GM23338 (cell line): ENCODE measurements at regions not wholly inside any gene's neighbourhood (a gene's known extent, or its start where the extent isn't known, plus 50 kb on each side); places are given as distances from the start of the nearest gene placed in this dataset.

ENCODE experiments used
- ATAC-seq: fragments of 200-7000 bp; cut with Tn5 transposase; 3 replicates; pipeline ENCODE4 v1.9.1; 2020
- DNase-seq: peaks from one replicate; pipeline ENCODE4 v3.0.0-alpha.2; 2015; ENCODE audit warnings: low spot score
- H2AFZ ChIP-seq: fragments of 200-600 bp; sonication (generic); 2 replicates; pipeline ENCODE4 v1.8.0; 2016; ENCODE audit warnings: antibody characterized with exemption, mild to moderate bottlenecking, moderate library complexity
- H3F3A ChIP-seq: fragments of 200-600 bp; sonication (generic); replicated peaks from 2 replicates; pipeline ENCODE4 v1.8.0; 2017; ENCODE audit warnings: antibody characterized with exemption, mixed run types, low read depth
- H3K27ac ChIP-seq: fragments of 200-600 bp; sonication (generic); 2 replicates; pipeline ENCODE4 v1.6.1; 2016; ENCODE audit warnings: low read depth
- H3K27me3 ChIP-seq: fragments of 200-600 bp; sonication (generic); 2 replicates; pipeline ENCODE4 v1.8.0; 2016; ENCODE audit warnings: mild to moderate bottlenecking, mixed run types, moderate library complexity; ENCODE audit not compliant: insufficient read depth
- H3K36me3 ChIP-seq: fragments of 200-600 bp; sonication (generic); 2 replicates; pipeline ENCODE4 v1.8.0; 2016; ENCODE audit warnings: mild to moderate bottlenecking; ENCODE audit not compliant: insufficient read depth
- H3K4me1 ChIP-seq: fragments of 200-600 bp; sonication (generic); 2 replicates; pipeline ENCODE4 v1.8.0; 2016; ENCODE audit warnings: mild to moderate bottlenecking, moderate library complexity; ENCODE audit not compliant: insufficient read depth
- H3K4me2 ChIP-seq: fragments of 200-600 bp; sonication (generic); 2 replicates; pipeline ENCODE4 v1.7.1; 2017; ENCODE audit warnings: mixed run types
- H3K4me3 ChIP-seq: fragments of 200-600 bp; sonication (generic); 2 replicates; pipeline ENCODE4 v1.6.1; 2016; ENCODE audit warnings: mixed run types
- H3K79me2 ChIP-seq: fragments of 200-600 bp; sonication (generic); replicated peaks from 2 replicates; pipeline ENCODE4 v1.8.0; 2017; ENCODE audit warnings: mild to moderate bottlenecking; ENCODE audit not compliant: insufficient read depth
- H3K9me2 ChIP-seq: fragments of 200-600 bp; sonication (generic); 2 replicates; pipeline ENCODE4 v1.8.0; 2017; ENCODE audit not compliant: insufficient read depth
- H4K20me1 ChIP-seq: fragments of 200-600 bp; sonication (generic); replicated peaks from 2 replicates; pipeline ENCODE4 v1.8.0; 2017; ENCODE audit warnings: mild to moderate bottlenecking; ENCODE audit not compliant: insufficient read depth
- H3K27ac Mint-ChIP-seq: 2 replicates; pipeline ENCODE4 v1.8.0; 2020; ENCODE audit warnings: inconsistent platforms, mild to moderate bottlenecking, moderate library complexity, mixed read lengths
- H3K27me3 Mint-ChIP-seq: 3 replicates; pipeline ENCODE4 v1.8.0; 2022; ENCODE audit warnings: low read depth, mild to moderate bottlenecking, moderate library complexity, mixed read lengths, inconsistent platforms; ENCODE audit not compliant: insufficient read depth, poor library complexity
- H3K36me3 Mint-ChIP-seq: 3 replicates; pipeline ENCODE4 v1.8.0; 2021; ENCODE audit warnings: low read depth, mild to moderate bottlenecking, inconsistent platforms, moderate library complexity, mixed read lengths
- H3K4me1 Mint-ChIP-seq: 3 replicates; pipeline ENCODE4 v1.8.0; 2020; ENCODE audit warnings: mild to moderate bottlenecking, inconsistent platforms, mixed read lengths
- H3K4me3 Mint-ChIP-seq: 3 replicates; pipeline ENCODE4 v1.8.0; 2021; ENCODE audit warnings: moderate library complexity, mild to moderate bottlenecking, inconsistent platforms, mixed read lengths
- H3K9me3 Mint-ChIP-seq: 3 replicates; pipeline ENCODE4 v1.8.0; 2020; ENCODE audit warnings: moderate library complexity, mild to moderate bottlenecking, inconsistent platforms, mixed read lengths
- CTCF ChIP-seq, 2 experiments: fragments of 200-600 bp in 1 of 2; sonication (generic) in 1 of 2; conservative IDR thresholded peaks; 2 replicates each; pipeline versions ENCODE4 v1.5.1 to v1.6.1; 2016 to 2017; ENCODE audit warnings: antibody characterized with exemption in 2 of 2, low read depth in 2 of 2, mild to moderate bottlenecking in 2 of 2, moderate library complexity in 1 of 2
- ETS1 ChIP-seq: IDR thresholded peaks from 2 replicates; pipeline ENCODE4 v1.6.1; 2016; ENCODE audit warnings: antibody characterized with exemption
- EZH2 ChIP-seq: fragments of 200-600 bp; sonication (generic); IDR thresholded peaks from one replicate; pipeline ENCODE4 v1.8.0; 2017; ENCODE audit warnings: antibody characterized with exemption, mild to moderate bottlenecking, low read depth; ENCODE audit not compliant: unreplicated experiment
- NANOG ChIP-seq: IDR thresholded peaks from 2 replicates; pipeline ENCODE4 v1.6.1; 2016; ENCODE audit warnings: antibody characterized with exemption, borderline replicate concordance
- POLR2AphosphoS5 ChIP-seq: IDR thresholded peaks from 2 replicates; pipeline ENCODE4 v1.6.1; 2016; ENCODE audit warnings: antibody characterized with exemption, low read depth
- STAT1 ChIP-seq: IDR thresholded peaks from one replicate; pipeline ENCODE4 v1.6.1; 2016; ENCODE audit warnings: antibody characterized with exemption; ENCODE audit not compliant: unreplicated experiment
- ZNF114 ChIP-seq: fragments of 250-450 bp; sonication (Bioruptor Pico); IDR thresholded peaks from 2 replicates; pipeline ENCODE4 v1.5.0; 2020; ENCODE audit warnings: mild to moderate bottlenecking, moderate library complexity
- ZNF331 ChIP-seq: fragments of 250-450 bp; sonication (Bioruptor Pico); IDR thresholded peaks from 2 replicates; pipeline ENCODE4 v1.5.0; 2020; ENCODE audit warnings: low read depth, mild to moderate bottlenecking, moderate library complexity
- ZNF462 ChIP-seq: fragments of 250-450 bp; sonication (Bioruptor Pico); IDR thresholded peaks from 2 replicates; pipeline ENCODE4 v1.5.0; 2020; ENCODE audit warnings: mild to moderate bottlenecking, moderate library complexity

- no peak for TF ChIP-seq CTCF (conservative IDR thresholded peaks at IDR 0.05; ENCODE audit: low read depth in 2 of 2)
These were observed 364.6 kb downstream of the AASDHPPT start (continued) for GRCh38 chr11:106442032-106442431.

DNA sequence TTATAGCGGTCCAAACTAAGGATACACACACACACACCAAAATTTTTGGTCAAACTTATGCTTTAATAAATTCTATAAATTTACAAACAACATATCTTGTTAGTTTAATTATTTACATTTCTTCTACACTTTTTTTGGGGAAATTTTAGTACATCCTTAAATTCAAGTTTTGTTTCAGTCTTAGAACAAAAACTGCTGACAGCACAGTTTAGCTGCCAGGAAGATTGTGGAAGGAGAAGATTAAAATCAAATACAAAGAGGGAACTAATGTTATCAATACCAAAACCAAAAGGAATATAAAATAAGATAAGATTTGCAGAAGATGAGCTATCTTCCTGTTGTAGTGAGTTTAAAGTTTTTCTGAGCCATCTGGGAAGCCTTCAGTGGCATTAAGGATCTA is 368.8 kb downstream of the AASDHPPT start:
- no peaks in the 10 kb centered on the region for H3K9me3 Mint-ChIP-seq
- no peaks in the 10 kb centered on the region for H3K4me1 ChIP-seq
- no peaks in the 10 kb centered on the region for H3K27me3 Mint-ChIP-seq
- no peak overlapping the region for H3K27ac Mint-ChIP-seq
- no peak overlapping the region for H3K4me2 ChIP-seq
- no peak overlapping the region for H3K27ac ChIP-seq
- no peak for ATAC-seq
- no peaks in the 10 kb centered on the region for H3K27me3 ChIP-seq
- no peaks in the 10 kb centered on the region for H3K36me3 ChIP-seq
- no peaks in the 10 kb centered on the region for H4K20me1 ChIP-seq
- no peak overlapping the region for H3K4me3 Mint-ChIP-seq
- H3K36me3 Mint-ChIP-seq = no peaks in the 10 kb centered on the region
- H3K4me1 Mint-ChIP-seq = peaks cover 8% of the 10 kb centered on the region
- TF ChIP-seq ZNF114 (CRISPR knock-in tag) = no peak
- peak overlapping the region; percentile 25 for H2AFZ ChIP-seq
- no peak for DNase-seq
- no peaks in the 10 kb centered on the region for H3K9me2 ChIP-seq
- H3K4me3 ChIP-seq = no peak overlapping the region
- no peaks in the 10 kb centered on the region for H3F3A ChIP-seq
- H3K79me2 ChIP-seq = no peaks in the 10 kb centered on the region

GRCh38 chr11:106446955-106447354 is 369.5 kb downstream of the AASDHPPT start:
- Histone ChIP-seq H3K79me2 (no peaks in the 10 kb centered on the region), H3K27me3 (no peaks in the 10 kb centered on the region), H3K27ac (no peak overlapping the region), H3K4me2 (no peak overlapping the region), H3K9me2 (no peaks in the 10 kb centered on the region), H3F3A (no peaks in the 10 kb centered on the region), H3K4me1 (no peaks in the 10 kb centered on the region), H3K36me3 (no peaks in the 10 kb centered on the region), H4K20me1 (no peaks in the 10 kb centered on the region), H3K4me3 (no peak overlapping the region), H2AFZ (peak overlapping the region; percentile 25)
- H3K27ac Mint-ChIP-seq = no peak overlapping the region
- DNase-seq (peak; percentile 11), ATAC-seq (peak; percentile 42; the same call in 2 of the 3 replicates)
- H3K9me3 Mint-ChIP-seq = no peaks in the 10 kb centered on the region
- peaks cover 8% of the 10 kb centered on the region for H3K4me1 Mint-ChIP-seq
- H3K4me3 Mint-ChIP-seq = no peak overlapping the region
- H3K36me3 Mint-ChIP-seq = no peaks in the 10 kb centered on the region
- H3K27me3 Mint-ChIP-seq = no peaks in the 10 kb centered on the region
- TF ChIP-seq EZH2 = no peak
- TF ChIP-seq CTCF (conservative IDR thresholded peaks at IDR 0.05; ENCODE audit: low read depth in 2 of 2) = no peak
- no peak for TF ChIP-seq ETS1
- no peak for TF ChIP-seq POLR2AphosphoS5
- no peak for TF ChIP-seq ZNF462 (CRISPR knock-in tag)
- TF ChIP-seq NANOG = no peak
- TF ChIP-seq STAT1 = no peak
- TF ChIP-seq ZNF331 = no peak
